Ascending aorta (tissue), 2 donors: ENCODE measurements at regions not wholly inside any gene's neighbourhood (a gene's known extent, or its start where the extent isn't known, plus 50 kb on each side); places are given as distances from the start of the nearest gene placed in this dataset.
A peak's percentile ranks its signal among the peaks of the same experiment; 100 is the strongest.

Source experiments
- DNase-seq, 2 donors: peaks; one replicate each; pipeline ENCODE4 v3.0.0-alpha.2; 2019; ENCODE audit warnings: low spot score in 2 of 2
- H3K27ac ChIP-seq, 2 donors: fragments of 200-600 bp; sonication (generic); one replicate each; pipeline ENCODE4 v1.5.1; 2016 to 2017; ENCODE audit warnings: mild to moderate bottlenecking in 1 of 2
- H3K27me3 ChIP-seq: fragments of 200-600 bp; sonication (generic); one replicate; pipeline ENCODE4 v1.5.1; 2017
- H3K36me3 ChIP-seq, 2 donors: fragments of 200-600 bp; sonication (generic); one replicate each; pipeline ENCODE4 v1.5.1; 2016
- H3K4me1 ChIP-seq, 2 donors: fragments of 200-600 bp; sonication (generic); one replicate each; pipeline ENCODE4 v1.5.1; 2016 to 2017; ENCODE audit warnings: mild to moderate bottlenecking in 1 of 2
- H3K4me3 ChIP-seq, 2 donors: fragments of 200-600 bp; sonication (generic); one replicate each; pipeline ENCODE4 v1.5.1; 2016 to 2017; ENCODE audit warnings: mild to moderate bottlenecking in 1 of 2
- H3K9me3 ChIP-seq, 2 donors: fragments of 200-600 bp; sonication (generic); one replicate each; pipeline ENCODE4 v1.5.1; 2016
- intact Hi-C: fragments of 100-400 bp; cut with DNase I; formaldehyde crosslinking; loops from one replicate; pipeline ENCODE4 v1.15.1; 2023
- TF ChIP-seq, protein P1 (sequence below), 3 experiments: fragments of 200-600 bp in 2 of 3; fragments of 450-650 bp in 1 of 3; sonication (generic) in 2 of 3; IDR thresholded peaks; one replicate each; pipeline ENCODE4 v1.5.1; 2016 to 2019; ENCODE audit warnings: antibody characterized with exemption in 3 of 3, mild to moderate bottlenecking in 1 of 3, moderate library complexity in 1 of 3

DNA sequence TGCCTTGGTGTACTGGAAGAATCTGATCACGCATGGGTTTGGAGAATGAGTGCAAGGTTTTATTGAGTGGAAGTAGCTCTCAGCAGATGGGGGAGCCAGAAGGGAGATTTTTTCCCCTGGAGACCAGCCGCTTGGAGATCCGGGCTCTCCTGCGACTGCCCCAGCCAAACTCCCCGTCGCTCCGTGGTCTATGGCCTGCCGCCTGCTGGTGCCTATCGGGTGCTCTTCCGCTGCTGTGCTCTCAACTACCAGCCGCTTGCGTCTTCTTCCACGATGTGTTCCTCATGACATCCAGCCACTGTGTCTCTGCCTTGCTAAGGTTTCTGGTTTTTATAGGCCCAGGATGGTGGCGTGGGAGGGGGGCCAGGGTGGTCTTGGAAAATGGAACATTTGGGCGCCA lies 145.6 kb upstream of the UBASH3B start:
- Histone ChIP-seq H3K27me3 (no peaks in the 10 kb centered on the region), H3K4me3 (no peak overlapping the region), H3K27ac (no peak overlapping the region), H3K9me3 (no peaks in the 10 kb centered on the region), H3K4me1 (peaks cover 4 to 6% of the 10 kb centered on the region in 2 donors), H3K36me3 (no peaks in the 10 kb centered on the region)
- TF ChIP-seq, protein P1, sequence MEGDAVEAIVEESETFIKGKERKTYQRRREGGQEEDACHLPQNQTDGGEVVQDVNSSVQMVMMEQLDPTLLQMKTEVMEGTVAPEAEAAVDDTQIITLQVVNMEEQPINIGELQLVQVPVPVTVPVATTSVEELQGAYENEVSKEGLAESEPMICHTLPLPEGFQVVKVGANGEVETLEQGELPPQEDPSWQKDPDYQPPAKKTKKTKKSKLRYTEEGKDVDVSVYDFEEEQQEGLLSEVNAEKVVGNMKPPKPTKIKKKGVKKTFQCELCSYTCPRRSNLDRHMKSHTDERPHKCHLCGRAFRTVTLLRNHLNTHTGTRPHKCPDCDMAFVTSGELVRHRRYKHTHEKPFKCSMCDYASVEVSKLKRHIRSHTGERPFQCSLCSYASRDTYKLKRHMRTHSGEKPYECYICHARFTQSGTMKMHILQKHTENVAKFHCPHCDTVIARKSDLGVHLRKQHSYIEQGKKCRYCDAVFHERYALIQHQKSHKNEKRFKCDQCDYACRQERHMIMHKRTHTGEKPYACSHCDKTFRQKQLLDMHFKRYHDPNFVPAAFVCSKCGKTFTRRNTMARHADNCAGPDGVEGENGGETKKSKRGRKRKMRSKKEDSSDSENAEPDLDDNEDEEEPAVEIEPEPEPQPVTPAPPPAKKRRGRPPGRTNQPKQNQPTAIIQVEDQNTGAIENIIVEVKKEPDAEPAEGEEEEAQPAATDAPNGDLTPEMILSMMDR (IDR thresholded peaks at IDR 0.05): no peak
- DNase-seq: no peak
- intact Hi-C loops: loop anchor here (5.0 to 10.0 kb wide), 2 partner anchors 488 to 1185 kb away; no protein-coding TSS in a partner anchor

DNA sequence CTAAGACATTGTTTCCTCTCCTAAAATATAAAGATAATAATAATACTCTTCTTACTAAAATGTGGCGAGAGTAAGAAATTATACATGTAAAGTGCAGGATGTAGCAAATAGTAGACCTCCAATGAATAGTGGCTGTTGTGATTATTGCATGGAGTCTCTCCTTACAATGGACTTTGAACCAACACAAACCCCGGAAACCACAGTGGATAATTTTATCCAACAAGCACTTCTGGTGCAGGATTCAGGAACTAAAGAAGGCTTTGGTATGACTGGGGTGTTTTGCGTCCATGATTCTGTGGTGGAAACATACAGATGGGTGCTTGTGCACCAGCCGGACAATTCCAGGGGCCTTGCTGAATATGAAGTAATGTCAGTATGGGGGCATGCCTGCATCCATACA lies 146.4 kb upstream of the UBASH3B start:
- Histone ChIP-seq H3K9me3 (no peaks in the 10 kb centered on the region), H3K27me3 (no peaks in the 10 kb centered on the region), H3K36me3 (no peaks in the 10 kb centered on the region), H3K4me1 (peaks cover 4 to 6% of the 10 kb centered on the region in 2 donors), H3K4me3 (no peak overlapping the region), H3K27ac (no peak overlapping the region)
- TF ChIP-seq, protein P1 (IDR thresholded peaks at IDR 0.05): no peak
- intact Hi-C loops: loop anchor here (5.0 to 10.0 kb wide), 2 partner anchors 487 to 1184 kb away; no protein-coding TSS in a partner anchor
- DNase-seq: no peak

DNA sequence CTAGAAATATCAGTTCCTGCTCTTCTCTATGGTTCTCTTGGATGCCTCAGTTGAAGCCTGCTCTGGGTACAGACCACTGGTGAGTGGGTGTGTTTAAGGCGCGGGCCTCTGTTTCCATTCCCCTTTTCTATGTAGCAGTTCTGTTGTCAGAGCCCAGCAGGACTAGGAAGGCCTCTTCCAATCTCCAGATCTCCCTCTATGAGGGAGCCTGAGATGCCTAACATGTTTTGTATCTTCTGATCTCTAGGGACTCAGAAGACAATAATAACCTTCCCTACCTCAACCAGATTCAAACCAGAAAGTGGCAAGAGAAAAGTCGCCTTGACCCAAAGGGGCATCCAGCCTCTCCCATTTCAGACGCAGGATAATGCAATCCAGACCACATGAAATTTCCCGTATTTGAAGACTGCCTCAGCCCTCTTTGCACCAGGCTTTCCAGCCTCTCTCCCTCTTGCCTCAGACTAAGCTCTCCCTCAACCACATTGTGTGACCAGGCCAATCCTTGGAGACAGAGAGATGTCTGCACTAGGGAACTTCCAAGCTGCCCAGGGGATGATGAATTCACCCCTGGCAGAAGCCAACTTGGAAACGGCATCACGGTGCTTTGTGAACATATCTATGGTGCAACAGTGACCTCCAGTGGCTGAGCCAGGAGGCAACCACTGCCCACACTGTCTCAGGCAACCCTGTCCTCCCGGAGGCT lies 150.1 kb upstream of the UBASH3B start:
- intact Hi-C loops: loop anchor here (1.0 to 10.0 kb wide), 7 partner anchors 137 to 1181 kb away; no protein-coding TSS in a partner anchor
- Histone ChIP-seq H3K4me1 (peaks cover 4 to 6% of the 10 kb centered on the region in 2 donors), H3K9me3 (no peaks in the 10 kb centered on the region), H3K4me3 (no peak overlapping the region), H3K27me3 (no peaks in the 10 kb centered on the region), H3K36me3 (no peaks in the 10 kb centered on the region), H3K27ac (peak overlapping the region in 1 of 2 donors; percentile 38)
- TF ChIP-seq, protein P1 (IDR thresholded peaks at IDR 0.05): peak; percentile 85 to 90 (median 88)
- peak; percentile 38 to 93 for DNase-seq

DNA sequence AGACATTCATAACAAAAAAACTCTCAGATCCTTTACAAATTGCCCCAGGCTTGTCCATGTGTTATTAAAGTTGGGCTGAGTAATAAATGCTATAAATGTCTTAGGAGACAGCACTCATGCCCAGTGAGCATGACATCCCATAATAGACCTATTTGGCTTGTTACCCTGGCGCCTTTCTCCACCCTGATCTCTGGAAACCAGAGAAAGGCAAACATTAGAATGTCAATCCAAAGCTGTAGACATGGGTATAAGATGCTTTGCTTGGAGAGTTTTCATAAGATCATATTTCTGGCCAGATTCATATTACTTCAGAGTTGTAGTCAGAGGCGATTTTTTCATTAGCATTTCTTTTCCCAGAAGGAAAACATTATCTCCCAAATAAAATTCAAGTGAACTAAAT lies 161.3 kb upstream of the UBASH3B start:
- intact Hi-C loops: loop anchor here (5.0 kb wide), 3 partner anchors 52 to 282 kb away; no protein-coding TSS in a partner anchor
- peak; percentile 19 to 77 for DNase-seq
- Histone ChIP-seq H3K36me3 (no peaks in the 10 kb centered on the region), H3K4me1 (peaks cover 0 to 8% of the 10 kb centered on the region in 2 donors), H3K4me3 (no peak overlapping the region), H3K27me3 (no peaks in the 10 kb centered on the region), H3K27ac (peak overlapping the region; percentile 68 to 77), H3K9me3 (no peaks in the 10 kb centered on the region)
- TF ChIP-seq, protein P1 (IDR thresholded peaks at IDR 0.05): no peak

DNA sequence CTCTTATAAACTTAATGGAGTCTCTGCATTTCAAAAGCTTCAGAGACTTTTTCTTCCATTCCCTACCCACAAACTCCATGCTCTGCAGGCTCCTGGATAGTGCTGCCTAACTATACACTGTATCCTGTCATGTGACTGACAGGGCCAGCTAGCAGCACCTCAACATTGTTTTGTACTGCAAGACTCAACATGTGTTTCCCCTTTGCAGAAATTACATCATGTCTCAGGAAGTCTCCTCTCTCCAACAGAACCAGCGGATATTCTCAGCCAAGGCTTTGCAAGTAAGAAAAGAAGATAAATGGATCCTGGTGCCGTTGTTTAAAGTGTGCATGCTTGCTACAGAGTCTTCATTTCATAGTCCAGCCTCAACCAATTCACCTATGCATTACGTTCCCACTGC lies 164.0 kb upstream of the UBASH3B start:
- no peaks in the 10 kb centered on the region for H3K9me3 ChIP-seq
- H3K4me1 ChIP-seq: peaks cover 0 to 21% of the 10 kb centered on the region in 2 donors
- H3K36me3 ChIP-seq: no peaks in the 10 kb centered on the region
- no peak for DNase-seq
- H3K27me3 ChIP-seq: no peaks in the 10 kb centered on the region
- no peak overlapping the region for H3K4me3 ChIP-seq
- intact Hi-C loops: loop anchor here (5.0 kb wide), 3 partner anchors 49 to 279 kb away; no protein-coding TSS in a partner anchor
- TF ChIP-seq, protein P1 (IDR thresholded peaks at IDR 0.05): no peak
- peak overlapping the region; percentile 52 to 57 for H3K27ac ChIP-seq
